T-helper 2 cell treated with Interferon-gamma antibody and Interleukin-4, amounts not matched to agents 100 ng/mL and 5 ng/mL, for 36 hours (primary cell): ENCODE measurements at regions not wholly inside any gene's neighbourhood (a gene's known extent, or its start where the extent isn't known, plus 50 kb on each side); places are given as distances from the start of the nearest gene placed in this dataset.
"Not testable (repeated sequence)": the region's sequence is repeated elsewhere in the genome, so short reads cannot be mapped to it uniquely, and the experiment has no call there.

Source experiments
- intact Hi-C: fragments of 100-400 bp; cut with micrococcal nuclease; formaldehyde crosslinking; loops from one replicate; pipeline ENCODE4 v1.15.1; 2023

GRCh38 chr9:73337182-73337581 lies 185.5 kb downstream of the ANXA1 start:
- intact Hi-C loops: not testable (repeated sequence)

GRCh38 chr9:73344060-73344459 lies 192.4 kb downstream of the ANXA1 start:
- intact Hi-C loops: no loop called here

DNA sequence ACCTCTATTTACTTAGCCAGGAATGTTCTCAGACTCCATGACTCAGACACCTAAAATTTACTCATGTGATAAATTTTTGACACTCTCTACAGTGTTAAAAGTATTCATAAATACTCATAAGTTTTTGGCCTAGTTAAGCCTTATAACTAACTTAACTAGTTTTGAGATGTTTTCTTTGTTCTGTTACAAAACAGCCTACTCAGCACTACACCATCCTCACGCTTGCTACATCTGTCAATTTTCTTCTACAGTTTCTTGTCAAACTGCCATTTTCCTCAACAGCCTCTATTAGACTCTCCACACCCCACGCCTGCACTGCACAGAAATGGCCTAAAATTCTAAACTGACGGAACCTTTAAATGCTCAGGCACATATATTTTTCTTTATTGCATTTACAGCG lies 195.5 kb downstream of the ANXA1 start:
- intact Hi-C loops: no loop called here

DNA sequence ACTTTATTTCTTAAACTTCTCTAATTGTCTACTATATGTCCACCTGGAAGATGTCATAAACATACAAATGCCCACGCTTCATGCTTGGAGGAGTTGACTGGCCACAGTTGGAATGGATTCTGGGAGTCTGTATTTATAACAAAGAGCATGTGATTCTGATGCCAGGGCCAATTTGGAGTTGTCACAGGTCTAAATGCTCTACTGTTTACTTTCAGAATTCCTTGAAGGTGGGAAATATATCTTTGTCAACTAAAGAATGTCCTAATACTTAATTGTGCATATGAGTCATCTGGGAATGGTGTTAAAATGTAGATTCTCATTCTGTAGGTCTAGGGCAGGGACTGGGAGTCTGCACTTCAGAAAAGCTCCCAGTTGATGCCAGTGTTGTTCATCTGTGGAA lies 196.1 kb downstream of the ANXA1 start:
- intact Hi-C loops: no loop called here

GRCh38 chr9:73348471-73348870 lies 196.8 kb downstream of the ANXA1 start:
- intact Hi-C loops: no loop called here

- intact Hi-C loops: no loop called here
These were observed 197.8 kb downstream of the ANXA1 start for GRCh38 chr9:73349476-73349875.

- intact Hi-C loops: no loop called here
These were observed 205.9 kb downstream of the ANXA1 start for GRCh38 chr9:73357607-73358006.

DNA sequence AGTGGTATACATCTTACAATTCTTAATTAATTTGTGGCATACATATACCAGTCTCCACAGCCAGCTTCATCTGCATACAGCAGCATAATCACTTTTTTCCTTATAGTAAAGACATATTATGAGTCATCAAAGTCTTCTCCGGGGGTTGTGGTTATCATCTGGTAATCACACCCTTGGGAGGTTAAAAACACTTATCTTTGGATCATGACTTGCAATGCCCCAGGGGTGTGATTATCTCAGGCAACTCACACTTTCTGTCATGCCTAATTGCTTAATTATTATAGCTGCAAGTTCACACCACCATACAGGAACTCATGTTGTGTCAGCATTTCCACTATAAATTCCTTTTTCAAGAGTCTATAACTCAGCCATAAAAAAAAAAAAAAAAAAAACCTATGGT lies 218.4 kb downstream of the ANXA1 start:
- intact Hi-C loops: no loop called here

DNA sequence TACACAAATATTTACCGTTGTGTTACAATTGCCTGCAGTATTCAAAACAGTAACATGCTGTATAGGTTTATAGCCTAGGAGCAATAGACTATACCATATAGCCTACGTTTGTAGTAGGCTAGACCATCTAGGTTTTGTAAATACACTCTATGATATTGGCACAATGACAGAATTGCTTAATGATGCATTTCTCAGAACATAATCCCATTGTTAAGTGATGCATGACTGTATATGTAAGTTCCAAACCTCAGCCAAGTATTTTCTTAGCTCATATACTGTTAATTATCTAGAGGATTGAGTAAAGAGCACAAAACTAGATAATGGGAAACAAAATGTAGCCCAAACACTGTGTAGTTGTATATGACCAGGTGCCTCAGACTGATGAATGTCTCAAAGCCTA lies 220.1 kb downstream of the ANXA1 start:
- intact Hi-C loops: no loop called here

DNA sequence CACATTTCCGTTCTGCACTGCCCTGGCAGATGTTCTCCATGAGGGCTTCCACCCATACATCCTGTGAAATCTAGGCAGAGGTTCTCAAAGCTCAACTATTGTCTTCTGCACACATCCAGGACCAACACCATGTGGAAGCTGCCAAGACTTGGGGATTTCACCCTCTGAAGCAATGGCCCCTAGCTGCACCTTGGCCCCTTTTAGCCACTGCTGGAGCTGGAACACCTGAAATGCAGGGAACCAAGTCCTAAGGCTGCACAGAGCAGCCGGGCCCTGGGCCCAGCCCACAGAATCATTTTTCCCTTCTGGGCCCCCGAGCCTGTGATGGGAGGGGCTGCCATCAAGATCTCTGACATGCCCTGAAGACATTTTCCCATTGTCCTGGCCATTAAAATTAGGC lies 228.7 kb downstream of the ANXA1 start:
- intact Hi-C loops: no loop called here

- intact Hi-C loops: no loop called here
These were observed 250.7 kb downstream of the ANXA1 start for GRCh38 chr9:73402081-73403028.

DNA sequence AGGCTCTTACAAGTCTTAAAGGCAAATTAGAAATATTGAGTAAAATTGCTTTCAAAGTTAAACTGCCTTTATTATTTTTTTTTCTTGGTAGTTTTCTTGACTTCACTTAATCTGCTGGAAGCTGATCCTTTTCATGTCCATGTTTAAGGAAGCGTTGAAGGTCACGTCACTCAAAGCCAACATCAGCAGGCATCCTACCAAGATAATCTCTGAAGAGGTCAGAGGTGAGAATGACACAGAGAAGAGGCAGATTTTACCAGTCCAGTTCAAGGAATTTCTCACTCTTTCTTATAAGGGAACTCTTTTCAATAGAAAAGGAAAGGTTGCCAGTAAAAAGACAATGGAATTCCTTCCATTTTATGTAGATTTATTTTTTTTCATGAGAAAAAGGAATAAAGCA lies 259.8 kb downstream of the ANXA1 start:
- intact Hi-C loops: no loop called here

GRCh38 chr9:73412874-73413273 lies 261.2 kb downstream of the ANXA1 start:
- intact Hi-C loops: no loop called here

DNA sequence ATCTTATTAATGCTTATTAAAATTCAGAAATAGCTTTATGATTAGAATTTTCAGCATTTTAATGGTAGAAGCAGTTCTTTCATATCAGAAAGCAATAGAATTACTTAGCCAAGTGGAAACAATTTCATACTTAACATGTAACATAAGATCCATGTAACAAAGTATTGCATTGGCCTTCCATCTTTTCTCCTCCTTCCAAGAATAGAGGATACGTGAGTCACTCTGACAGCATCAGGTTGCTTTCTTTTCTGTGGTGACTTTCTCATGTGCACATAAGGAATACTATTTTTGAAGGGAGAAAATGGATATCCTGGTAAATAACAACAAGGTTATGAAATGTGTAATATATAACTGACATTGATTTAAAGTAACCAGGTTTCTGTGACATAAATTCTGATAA lies 272.2 kb downstream of the ANXA1 start:
- intact Hi-C loops: no loop called here

DNA sequence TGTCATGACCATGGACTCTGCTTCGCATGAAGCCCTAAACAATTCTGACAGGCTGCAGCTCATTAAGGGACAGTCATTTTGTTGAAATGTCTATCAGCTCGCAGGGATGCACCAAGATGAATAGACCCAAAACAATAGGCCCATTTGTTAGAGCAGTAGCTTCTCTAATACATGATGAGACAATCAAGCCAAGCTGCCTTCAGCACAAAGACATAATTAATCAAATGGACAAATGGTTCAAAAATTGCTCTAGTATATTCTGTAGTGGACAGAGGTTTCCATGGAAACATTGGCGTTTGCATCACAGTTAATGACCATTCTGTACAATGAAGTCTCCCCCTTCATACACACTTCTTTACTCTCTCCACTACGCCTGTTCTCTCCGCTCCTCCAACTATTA lies 274.6 kb downstream of the ANXA1 start:
- intact Hi-C loops: no loop called here

GRCh38 chr9:73434826-73435225 lies 283.2 kb downstream of the ANXA1 start:
- intact Hi-C loops: no loop called here

GRCh38 chr9:73437758-73438157 lies 286.1 kb downstream of the ANXA1 start:
- intact Hi-C loops: no loop called here

DNA sequence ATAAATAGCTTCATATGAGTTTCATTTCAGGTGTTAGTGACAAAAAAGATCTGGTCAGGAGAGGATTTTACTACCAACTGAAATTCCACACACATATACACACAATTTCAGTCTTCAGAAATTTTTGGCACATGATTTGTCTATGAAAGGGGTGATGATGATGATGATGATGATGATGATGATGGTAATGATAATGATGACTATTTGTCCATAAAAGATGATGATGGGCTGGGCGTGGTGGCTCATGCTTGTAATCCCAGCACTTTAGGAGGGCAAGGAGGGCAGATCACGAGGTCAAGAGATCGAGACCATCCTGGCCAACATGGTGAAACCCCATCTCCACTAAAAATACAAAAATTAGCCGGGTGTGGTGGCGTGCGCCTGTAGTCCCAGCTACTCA lies 288.2 kb downstream of the ANXA1 start:
- intact Hi-C loops: not testable (repeated sequence)

DNA sequence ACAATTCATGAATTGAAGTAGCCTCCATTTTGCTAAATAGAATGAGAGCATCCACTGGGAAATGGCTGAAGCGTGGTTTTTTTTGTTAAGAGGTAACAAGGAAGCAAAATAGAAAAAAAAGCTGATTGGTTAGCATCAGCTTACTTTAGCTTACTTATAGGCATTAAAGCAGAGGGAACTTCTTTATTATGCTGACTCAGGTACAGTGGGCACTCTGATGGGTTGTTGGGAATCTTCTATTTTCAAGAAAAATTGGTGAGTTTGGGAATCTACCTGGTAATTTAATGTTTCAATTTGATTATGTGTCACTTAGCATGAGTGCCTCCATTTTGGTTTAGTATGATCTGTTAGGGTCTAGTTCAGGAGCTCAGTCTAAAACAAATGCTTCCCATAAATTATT lies 289.6 kb downstream of the ANXA1 start:
- intact Hi-C loops: no loop called here

- intact Hi-C loops: no loop called here
These were observed 290.5 kb downstream of the ANXA1 start for GRCh38 chr9:73441890-73442818.

DNA sequence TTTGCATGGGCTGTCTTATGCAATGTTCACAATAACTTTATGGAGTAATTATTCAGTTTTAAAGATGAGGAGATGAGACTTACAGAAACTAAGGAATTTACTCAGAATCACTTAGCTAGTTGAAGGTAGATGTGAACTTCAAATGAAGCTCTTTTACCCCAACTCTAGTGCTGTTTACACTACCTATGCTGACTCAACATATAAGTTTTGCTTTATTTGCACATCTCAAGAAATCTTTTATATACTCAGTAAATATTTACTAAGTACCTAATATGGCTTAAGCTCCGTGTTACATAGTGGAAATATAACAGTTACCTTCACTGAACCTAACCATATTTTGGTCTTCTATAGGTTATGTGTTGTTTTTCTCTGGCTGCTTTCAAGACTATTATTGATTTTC lies 293.2 kb downstream of the ANXA1 start:
- intact Hi-C loops: no loop called here

- intact Hi-C loops: not testable (repeated sequence)
These were observed 293.7 kb downstream of the ANXA1 start for GRCh38 chr9:73445384-73445783.
